ENCODE measurements at regions not wholly inside any gene's neighbourhood (a gene's known extent, or its start where the extent isn't known, plus 50 kb on each side); places are given as distances from the start of the nearest gene placed in this dataset.
A peak's percentile ranks its signal among the peaks of the same experiment; 100 is the strongest.

- H3K36me3 ChIP-seq (ENCODE audit: low read depth, missing control alignments) = no peaks in the 10 kb centered on the region
- H3K4me1 ChIP-seq = peaks cover 7% of the 10 kb centered on the region
- no peaks in the 10 kb centered on the region for H3K9me3 ChIP-seq
- intact Hi-C loops (cut with DNase I; ENCODE audit: low total_unique reads) = no loop called here
- no peaks in the 10 kb centered on the region for H3K27me3 ChIP-seq
- no peak for DNase-seq
- TF ChIP-seq POLR2A (IDR thresholded peaks at IDR 0.05) (no peak), CTCF (IDR thresholded peaks at IDR 0.05) (peak in 1 of 3 experiments; percentile 22)
- H3K4me3 ChIP-seq = no peak overlapping the region
- no peak overlapping the region for H3K27ac ChIP-seq
- 63 to 79% methylated on average over 3 of the region's 3 CpGs for WGBS, 2 donors
Observed at GRCh38 chr16:64132190-64132589, 989.7 kb downstream of the CDH11 start.

DNA sequence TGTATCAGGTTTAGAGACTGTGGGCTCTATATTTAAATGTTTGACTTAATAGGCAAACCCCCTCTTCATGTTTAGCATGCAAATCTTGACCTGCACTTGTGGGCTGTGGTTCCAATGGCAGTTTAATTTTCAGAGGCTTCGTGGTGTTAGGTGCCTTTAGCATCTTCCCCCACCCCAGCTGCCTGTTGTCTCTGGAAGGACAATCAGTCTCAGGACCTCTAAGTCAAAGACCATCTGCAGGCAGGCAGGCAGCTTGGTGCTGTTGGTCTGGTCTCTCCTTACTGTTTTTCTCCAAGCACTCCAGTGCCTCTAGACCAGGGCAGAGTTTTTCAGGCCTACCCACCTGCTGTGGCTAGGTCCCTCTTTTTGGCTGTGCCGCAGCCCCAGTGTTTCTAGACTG lies 990.4 kb downstream of the CDH11 start:
- WGBS, 2 donors = 75 to 87% methylated on average over 2 of the region's 2 CpGs
- intact Hi-C loops (cut with DNase I; ENCODE audit: low total_unique reads) = no loop called here
- Histone ChIP-seq H3K9me3 (no peaks in the 10 kb centered on the region), H3K27me3 (no peaks in the 10 kb centered on the region), H3K4me1 (peaks cover 7% of the 10 kb centered on the region), H3K4me3 (no peak overlapping the region), H3K36me3 (ENCODE audit: low read depth, missing control alignments) (no peaks in the 10 kb centered on the region), H3K27ac (no peak overlapping the region)
- no peak for TF ChIP-seq CTCF (IDR thresholded peaks at IDR 0.05)
- no peak for TF ChIP-seq POLR2A (IDR thresholded peaks at IDR 0.05)
- no peak for DNase-seq

- no peak for DNase-seq
- Histone ChIP-seq H3K4me3 (no peak overlapping the region), H3K9me3 (no peaks in the 10 kb centered on the region), H3K27ac (no peak overlapping the region), H3K36me3 (ENCODE audit: low read depth, missing control alignments) (no peaks in the 10 kb centered on the region), H3K4me1 (peaks cover 7% of the 10 kb centered on the region), H3K27me3 (no peaks in the 10 kb centered on the region)
- TF ChIP-seq CTCF (IDR thresholded peaks at IDR 0.05) (no peak), POLR2A (IDR thresholded peaks at IDR 0.05) (no peak)
- intact Hi-C loops (cut with DNase I; ENCODE audit: low total_unique reads) = no loop called here
- 92% methylated on average over 2 of the region's 2 CpGs for WGBS, 2 donors
Observed at GRCh38 chr16:64130140-64130539, 991.7 kb downstream of the CDH11 start.

DNA sequence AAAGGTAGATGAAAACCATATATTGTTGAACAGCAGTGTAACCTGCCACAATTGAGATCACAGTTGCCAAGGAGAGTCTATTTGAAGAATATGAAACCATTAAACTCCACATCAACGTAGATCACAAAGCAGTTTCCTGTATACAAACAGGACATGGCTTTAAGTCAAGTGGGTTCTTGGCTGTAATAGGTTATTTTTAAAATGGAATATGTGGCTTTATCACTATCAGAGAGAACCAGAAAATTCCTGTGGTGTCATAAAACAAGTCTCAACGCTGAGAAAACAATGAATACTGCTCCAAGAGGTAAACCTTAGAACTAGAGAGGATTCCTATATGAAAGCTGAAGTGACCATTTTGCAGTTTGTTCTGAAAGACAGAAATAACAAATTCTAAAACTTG lies 999.7 kb downstream of the CDH11 start:
- no peaks in the 10 kb centered on the region for H3K27me3 ChIP-seq
- H3K27ac ChIP-seq = no peak overlapping the region
- H3K4me3 ChIP-seq = no peak overlapping the region
- TF ChIP-seq CTCF (IDR thresholded peaks at IDR 0.05) = no peak
- TF ChIP-seq POLR2A (IDR thresholded peaks at IDR 0.05) = no peak
- intact Hi-C loops (cut with DNase I; ENCODE audit: low total_unique reads) = no loop called here
- H3K9me3 ChIP-seq = no peaks in the 10 kb centered on the region
- no peaks in the 10 kb centered on the region for H3K36me3 ChIP-seq (ENCODE audit: low read depth, missing control alignments)
- H3K4me1 ChIP-seq = no peaks in the 10 kb centered on the region
- no peak for DNase-seq
- WGBS, 2 donors = 38 to 45% methylated on average over 2 of the region's 2 CpGs

- Histone ChIP-seq H3K36me3 (ENCODE audit: low read depth, missing control alignments) (no peaks in the 10 kb centered on the region), H3K9me3 (no peaks in the 10 kb centered on the region), H3K4me1 (no peaks in the 10 kb centered on the region), H3K27me3 (no peaks in the 10 kb centered on the region), H3K27ac (no peak overlapping the region), H3K4me3 (no peak overlapping the region)
- TF ChIP-seq CTCF (IDR thresholded peaks at IDR 0.05) (no peak), POLR2A (IDR thresholded peaks at IDR 0.05) (no peak)
- no peak for DNase-seq
- WGBS, 2 donors = 77 to 87% methylated on average over 3 of the region's 3 CpGs
- intact Hi-C loops (cut with DNase I; ENCODE audit: low total_unique reads) = no loop called here
Observed at GRCh38 chr16:64121473-64121872, 1000.4 kb downstream of the CDH11 start.

Data from testis (tissue), 2 donors.